ENCODE measurements at regions not wholly inside any gene's neighbourhood (a gene's known extent, or its start where the extent isn't known, plus 50 kb on each side); places are given as distances from the start of the nearest gene placed in this dataset.

DNA sequence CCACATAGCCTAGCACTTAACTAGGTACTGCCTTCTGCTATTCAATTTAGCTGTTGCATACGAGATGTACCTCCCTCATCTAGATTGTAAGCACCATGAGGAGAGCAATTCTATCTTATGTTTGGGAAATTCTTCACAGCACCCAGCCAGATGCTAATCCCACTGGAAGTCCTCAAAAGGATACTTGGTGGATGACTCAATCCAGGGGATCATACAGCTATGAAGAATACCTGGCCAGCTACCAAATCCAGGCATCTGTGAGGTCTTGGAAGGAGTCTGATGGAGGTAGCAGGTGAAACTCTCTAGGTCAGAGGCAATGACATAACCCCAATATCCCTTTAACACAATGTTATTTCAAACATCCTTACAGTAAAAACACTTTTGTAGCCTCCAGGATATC lies 167.8 kb upstream of the NCAM1 start:
- TF ChIP-seq POLR2A (IDR thresholded peaks at IDR 0.05) (no peak), EP300 (IDR thresholded peaks at IDR 0.05) (no peak)
- TF ChIP-seq, protein P1, sequence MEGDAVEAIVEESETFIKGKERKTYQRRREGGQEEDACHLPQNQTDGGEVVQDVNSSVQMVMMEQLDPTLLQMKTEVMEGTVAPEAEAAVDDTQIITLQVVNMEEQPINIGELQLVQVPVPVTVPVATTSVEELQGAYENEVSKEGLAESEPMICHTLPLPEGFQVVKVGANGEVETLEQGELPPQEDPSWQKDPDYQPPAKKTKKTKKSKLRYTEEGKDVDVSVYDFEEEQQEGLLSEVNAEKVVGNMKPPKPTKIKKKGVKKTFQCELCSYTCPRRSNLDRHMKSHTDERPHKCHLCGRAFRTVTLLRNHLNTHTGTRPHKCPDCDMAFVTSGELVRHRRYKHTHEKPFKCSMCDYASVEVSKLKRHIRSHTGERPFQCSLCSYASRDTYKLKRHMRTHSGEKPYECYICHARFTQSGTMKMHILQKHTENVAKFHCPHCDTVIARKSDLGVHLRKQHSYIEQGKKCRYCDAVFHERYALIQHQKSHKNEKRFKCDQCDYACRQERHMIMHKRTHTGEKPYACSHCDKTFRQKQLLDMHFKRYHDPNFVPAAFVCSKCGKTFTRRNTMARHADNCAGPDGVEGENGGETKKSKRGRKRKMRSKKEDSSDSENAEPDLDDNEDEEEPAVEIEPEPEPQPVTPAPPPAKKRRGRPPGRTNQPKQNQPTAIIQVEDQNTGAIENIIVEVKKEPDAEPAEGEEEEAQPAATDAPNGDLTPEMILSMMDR (IDR thresholded peaks at IDR 0.05): no peak
- H3K27me3 ChIP-seq: no peaks in the 10 kb centered on the region
- H3K4me3 ChIP-seq: no peak overlapping the region
- intact Hi-C loops (cut with DNase I): loop anchor here in 1 of 4 donors (10.0 kb wide), 1 partner anchor 161 kb away; no protein-coding TSS in a partner anchor
- H3K27ac ChIP-seq: no peak overlapping the region
- no peak for DNase-seq
- no peaks in the 10 kb centered on the region for H3K36me3 ChIP-seq
- peaks cover 4% of the 10 kb centered on the region for H3K4me1 ChIP-seq (ENCODE audit: insufficient read depth)
- no peaks in the 10 kb centered on the region for H3K9me3 ChIP-seq
- WGBS, 3 donors: 78 to 96% (median 79%) methylated on average over 1 of the region's 1 CpG

DNA sequence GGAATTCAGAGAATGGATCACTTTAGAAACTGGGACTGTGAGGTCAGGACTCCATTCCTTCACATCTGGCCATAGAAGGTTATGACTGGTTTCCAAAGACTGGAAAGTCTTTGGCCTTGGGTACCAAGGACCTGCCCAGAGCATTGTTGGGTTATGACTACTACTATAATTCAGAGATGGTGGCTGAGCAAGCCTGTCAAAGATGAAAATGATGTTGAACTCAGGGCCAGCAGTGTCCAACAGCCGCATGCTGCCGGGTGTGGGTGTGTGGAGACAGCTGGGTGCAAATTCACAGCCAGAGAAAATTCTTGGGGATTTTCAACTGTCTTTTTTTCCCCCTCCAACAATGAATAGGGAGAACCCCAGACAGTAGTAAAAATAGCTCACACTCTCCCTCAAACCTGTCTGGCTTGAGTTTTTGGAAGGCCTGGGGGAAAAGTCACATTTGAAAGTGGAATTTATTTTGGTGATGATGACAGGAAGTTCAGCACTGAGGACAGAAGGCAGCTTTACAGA lies 166.8 kb upstream of the NCAM1 start:
- no peaks in the 10 kb centered on the region for H3K9me3 ChIP-seq
- 12 to 33% (median 28%) methylated on average over 2 of the region's 2 CpGs for WGBS, 3 donors
- peaks cover 4% of the 10 kb centered on the region for H3K4me1 ChIP-seq (ENCODE audit: insufficient read depth)
- H3K27ac ChIP-seq: no peak overlapping the region
- intact Hi-C loops (cut with DNase I): loop anchor here in 1 of 4 donors (10.0 kb wide), 1 partner anchor 160 kb away; no protein-coding TSS in a partner anchor
- TF ChIP-seq, protein P1 (IDR thresholded peaks at IDR 0.05): no peak
- TF ChIP-seq EP300 (IDR thresholded peaks at IDR 0.05) (no peak), POLR2A (IDR thresholded peaks at IDR 0.05) (no peak)
- no peaks in the 10 kb centered on the region for H3K27me3 ChIP-seq
- no peak for DNase-seq
- H3K36me3 ChIP-seq: no peaks in the 10 kb centered on the region
- no peak overlapping the region for H3K4me3 ChIP-seq

DNA sequence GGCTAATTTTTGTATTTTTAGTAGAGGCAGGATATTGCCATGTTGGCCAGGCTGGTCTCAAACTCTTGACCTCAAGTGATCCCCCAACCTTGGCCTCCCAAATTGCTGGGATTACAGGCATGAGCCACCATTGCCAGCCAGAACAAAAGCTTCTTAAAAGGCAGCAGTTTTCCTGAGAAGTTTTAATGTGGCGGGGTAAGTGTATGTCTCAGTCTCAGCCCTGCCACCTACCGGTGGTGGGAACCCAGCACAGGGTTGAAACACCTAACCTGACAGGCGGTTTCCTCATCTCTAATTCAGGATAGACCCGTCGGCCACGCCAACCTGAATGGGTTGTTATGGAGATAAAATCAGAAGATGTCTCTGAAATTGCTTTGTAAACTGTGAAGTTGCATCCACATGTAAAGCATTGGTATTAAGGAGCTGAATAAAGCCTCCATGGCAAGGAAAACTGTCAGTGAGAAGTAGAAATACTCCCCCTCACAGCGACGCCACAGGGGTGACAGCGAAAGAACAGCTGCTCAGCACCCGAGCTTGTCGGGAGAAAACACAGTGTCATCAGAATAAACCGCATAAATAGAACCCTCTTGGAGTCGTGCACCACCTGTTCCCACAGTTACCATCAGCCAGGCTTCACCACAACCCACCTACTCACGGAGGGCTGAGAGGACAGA lies 165.9 kb upstream of the NCAM1 start:
- intact Hi-C loops (cut with DNase I): loop anchor here in 1 of 4 donors (10.0 kb wide), 1 partner anchor 160 kb away; no protein-coding TSS in a partner anchor
- peak in 1 of 5 donors; percentile 21 for DNase-seq
- TF ChIP-seq, protein P1 (IDR thresholded peaks at IDR 0.05): no peak
- H3K27me3 ChIP-seq: no peaks in the 10 kb centered on the region
- 48 to 58% (median 52%) methylated on average over 14 of the region's 14 CpGs for WGBS, 3 donors
- no peaks in the 10 kb centered on the region for H3K36me3 ChIP-seq
- no peaks in the 10 kb centered on the region for H3K9me3 ChIP-seq
- no peak overlapping the region for H3K4me3 ChIP-seq
- H3K27ac ChIP-seq: no peak overlapping the region
- peaks cover 4% of the 10 kb centered on the region for H3K4me1 ChIP-seq (ENCODE audit: insufficient read depth)

DNA sequence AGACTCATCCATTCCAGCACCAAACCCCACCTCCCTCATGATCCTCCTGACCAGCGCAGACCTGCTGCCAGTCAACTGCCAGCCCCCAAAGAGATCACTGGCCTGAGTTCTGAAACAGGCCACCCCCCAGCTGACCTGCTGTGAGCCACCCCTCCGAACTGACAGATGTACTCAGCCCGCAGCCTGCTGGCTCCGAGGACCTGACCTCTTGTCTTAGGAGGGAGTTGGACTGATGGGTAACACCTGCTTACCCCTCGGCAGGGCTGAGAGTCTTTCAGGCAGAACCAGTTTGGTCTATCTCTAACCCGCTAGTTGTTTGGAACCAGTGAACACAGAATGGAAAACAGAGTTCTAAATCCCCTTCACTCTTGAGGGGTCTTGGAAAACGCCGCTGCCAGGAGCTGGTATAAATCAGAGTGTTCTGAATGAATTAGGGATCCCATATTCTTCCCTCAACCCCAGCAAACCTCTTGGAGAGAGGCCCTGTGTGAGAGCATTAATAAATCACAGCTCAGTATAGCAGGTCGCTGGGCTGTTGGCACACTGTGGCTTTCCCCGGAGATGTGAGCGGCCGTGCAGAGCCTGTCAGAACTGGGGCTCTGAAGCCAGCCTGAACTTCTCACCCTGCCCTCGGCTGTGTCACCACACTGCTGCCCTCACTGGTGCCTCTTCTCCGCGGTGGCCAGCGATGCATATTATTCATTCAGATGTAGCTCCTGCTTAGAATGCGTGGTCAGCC lies 165.1 kb upstream of the NCAM1 start:
- Histone ChIP-seq H3K4me3 (no peak overlapping the region), H3K27me3 (no peaks in the 10 kb centered on the region), H3K27ac (no peak overlapping the region), H3K9me3 (no peaks in the 10 kb centered on the region), H3K36me3 (no peaks in the 10 kb centered on the region), H3K4me1 (ENCODE audit: insufficient read depth) (peaks cover 4% of the 10 kb centered on the region)
- intact Hi-C loops (cut with DNase I): loop anchor here in 1 of 4 donors (10.0 kb wide), 1 partner anchor 159 kb away; no protein-coding TSS in a partner anchor
- TF ChIP-seq, protein P1 (IDR thresholded peaks at IDR 0.05): no peak
- TF ChIP-seq POLR2A (IDR thresholded peaks at IDR 0.05): no peak
- no peak for TF ChIP-seq EP300 (IDR thresholded peaks at IDR 0.05)
- WGBS, 3 donors: 29 to 39% (median 37%) methylated on average over 17 of the region's 17 CpGs
- DNase-seq: peak in 2 of 5 donors; percentile 20 to 36

Data from ovary (tissue), 7 donors.